ENCODE measurements at regions not wholly inside any gene's neighbourhood (a gene's known extent, or its start where the extent isn't known, plus 50 kb on each side); places are given as distances from the start of the nearest gene placed in this dataset.

- no peak overlapping the region for H2AK5ac ChIP-seq (ENCODE audit: low read depth, low read length)
- H2BK120ac ChIP-seq (replicated peaks; ENCODE audit: low read depth, low read length): no peak overlapping the region
- H3K23me2 ChIP-seq (ENCODE audit: low read depth, low read length): no peaks in the 10 kb centered on the region
- no peaks in the 10 kb centered on the region for H4K20me1 ChIP-seq (replicated peaks in 1 of 2; ENCODE audit: control insufficient read depth in 1 of 2, insufficient read depth in 2 of 2, low read length in 2 of 2)
- no peak overlapping the region for H2BK20ac ChIP-seq (ENCODE audit: low read length)
- H3K27ac ChIP-seq (ENCODE audit: low read depth, low read length): no peak overlapping the region
- H2BK12ac ChIP-seq (ENCODE audit: low read depth, low read length): no peak overlapping the region
- no peak overlapping the region for H3K23ac ChIP-seq (ENCODE audit: insufficient read length)
- ChIA-PET POLR2A (ENCODE audit: partially characterized antibody) (no interaction called here), CTCF (ENCODE audit: partially characterized antibody) (interaction anchor here (0.7 to 1.0 kb wide), 2 partner anchors 11 to 20 kb away, joined by 3 read pairs; no protein-coding TSS in a partner anchor)
- FAIRE-seq: no peak
- H3K79me2 ChIP-seq (ENCODE audit: control insufficient read depth in 1 of 2, insufficient read depth in 2 of 2, low read length in 2 of 2): no peaks in the 10 kb centered on the region
- H2BK15ac ChIP-seq (ENCODE audit: low read length): no peak overlapping the region
- no peak overlapping the region for H3K14ac ChIP-seq (ENCODE audit: insufficient read length)
- no peaks in the 10 kb centered on the region for H3K9me3 ChIP-seq (ENCODE audit: insufficient read depth in 2 of 2, low read depth in 1 of 2, low read length in 1 of 2)
- H3K36me3 ChIP-seq (ENCODE audit: control insufficient read depth in 2 of 4, insufficient read depth in 4 of 4, low read length in 3 of 4): no peaks in the 10 kb centered on the region
- no peak overlapping the region for H3K4me3 ChIP-seq (ENCODE audit: extremely low read depth in 1 of 4, insufficient read depth in 2 of 4, low read depth in 3 of 4, low read length in 4 of 4)
- TF ChIP-seq RBBP5 (IDR thresholded peaks at IDR 0.05; ENCODE audit: borderline replicate concordance, low read depth, low read length) (no peak), MAX (IDR thresholded peaks at IDR 0.05) (no peak)
- no peak overlapping the region for H4K5ac ChIP-seq (ENCODE audit: insufficient read length, low read depth, low read length)
- 85% methylated on average over 3 of the region's 3 CpGs; no CpG with 5 or more reads in 1 of the 2 experiments for WGBS, 2 experiments (ENCODE audit: extremely low coverage in 1 of 2, insufficient coverage in 1 of 2, insufficient read length in 1 of 2, insufficient replicate concordance in 2 of 2, low coverage in 1 of 2, low lambda C conversion rate in 2 of 2, missing lambda C conversion rate in 1 of 2)
- H3K4me1 ChIP-seq (replicated peaks in 1 of 4; ENCODE audit: control insufficient read depth in 3 of 4, insufficient read depth in 4 of 4, low read length in 3 of 4): peaks cover 0 to 3% (median 0%) of the 10 kb centered on the region in 4 experiments; a peak in 2 of 7 replicates
- no peaks in the 10 kb centered on the region for H3K79me1 ChIP-seq (ENCODE audit: low read depth, low read length)
- H3K4ac ChIP-seq (replicated peaks; ENCODE audit: insufficient read length, low read depth, low read length): no peak overlapping the region
- no peak overlapping the region for H2AFZ ChIP-seq (ENCODE audit: low read length)
- no peak overlapping the region for H4K91ac ChIP-seq (replicated peaks; ENCODE audit: insufficient read length, low read length)
- H3K4me2 ChIP-seq (ENCODE audit: insufficient read depth in 1 of 2, low read depth in 2 of 2, low read length in 2 of 2): no peak overlapping the region
- no peak overlapping the region for H4K8ac ChIP-seq (ENCODE audit: extremely low read depth, insufficient read depth, low read length)
- H3K9ac ChIP-seq (replicated peaks in 1 of 4; ENCODE audit: extremely low read depth in 1 of 4, low read depth in 3 of 4, low read length in 3 of 4): no peak overlapping the region
- H3K56ac ChIP-seq (replicated peaks; ENCODE audit: insufficient read length, low read depth, low read length): no peak overlapping the region
- no peak overlapping the region for H3K18ac ChIP-seq (ENCODE audit: extremely low read depth, low read length)
- DNase-seq (ENCODE audit: low read depth in 1 of 2, low spot score in 2 of 2): no peak
- no peak overlapping the region for H2BK5ac ChIP-seq (ENCODE audit: low read depth, low read length)
- H3K27me3 ChIP-seq (replicated peaks in 1 of 4; ENCODE audit: control insufficient read depth in 3 of 4, extremely low read depth in 1 of 4, insufficient read depth in 3 of 4, low read length in 3 of 4): no peaks in the 10 kb centered on the region
Observed at GRCh38 chr12:93103154-93103553, 174.1 kb upstream of the EEA1 start.

Data from H1 (cell line).